Peyer's patch (tissue), 4 donors: ENCODE measurements at regions not wholly inside any gene's neighbourhood (a gene's known extent, or its start where the extent isn't known, plus 50 kb on each side); places are given as distances from the start of the nearest gene placed in this dataset.

Experiments used
- POLR2A ChIP-seq, 2 donors: fragments of 450-650 bp; IDR thresholded peaks; one replicate each; pipeline ENCODE4 v1.5.1; 2017; ENCODE audit warnings: antibody characterized with exemption in 2 of 2, mild to moderate bottlenecking in 2 of 2, moderate library complexity in 2 of 2
- TF ChIP-seq, protein P1 (sequence below), 6 experiments: fragments of 450-650 bp in 4 of 6; fragments of 200-600 bp in 2 of 6; sonication (generic) in 1 of 6; IDR thresholded peaks; one replicate each; pipeline ENCODE4 v1.5.1; 2017 to 2019; ENCODE audit warnings: antibody characterized with exemption in 6 of 6, mild to moderate bottlenecking in 3 of 6, moderate library complexity in 1 of 6

DNA sequence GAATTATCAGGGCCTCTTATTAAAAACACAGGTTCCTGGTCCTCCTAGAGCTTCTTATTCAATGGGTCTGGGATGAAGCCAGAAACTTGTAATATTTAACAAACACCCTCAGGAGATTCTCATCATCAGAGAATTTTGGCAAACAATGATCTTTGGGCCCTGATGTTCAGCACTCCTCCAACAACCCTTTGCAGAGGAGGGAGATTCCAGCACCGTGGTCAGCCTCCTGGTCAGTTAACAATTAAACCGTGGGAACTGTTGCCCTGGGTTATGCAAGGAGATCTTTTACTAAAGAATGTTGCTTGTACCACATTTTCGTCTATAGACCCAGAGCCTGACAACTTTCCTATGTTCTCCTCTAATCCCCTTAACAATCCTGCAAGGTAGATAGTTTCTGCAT is 294.4 kb downstream of the PLPP3 start:
- TF ChIP-seq, protein P1, sequence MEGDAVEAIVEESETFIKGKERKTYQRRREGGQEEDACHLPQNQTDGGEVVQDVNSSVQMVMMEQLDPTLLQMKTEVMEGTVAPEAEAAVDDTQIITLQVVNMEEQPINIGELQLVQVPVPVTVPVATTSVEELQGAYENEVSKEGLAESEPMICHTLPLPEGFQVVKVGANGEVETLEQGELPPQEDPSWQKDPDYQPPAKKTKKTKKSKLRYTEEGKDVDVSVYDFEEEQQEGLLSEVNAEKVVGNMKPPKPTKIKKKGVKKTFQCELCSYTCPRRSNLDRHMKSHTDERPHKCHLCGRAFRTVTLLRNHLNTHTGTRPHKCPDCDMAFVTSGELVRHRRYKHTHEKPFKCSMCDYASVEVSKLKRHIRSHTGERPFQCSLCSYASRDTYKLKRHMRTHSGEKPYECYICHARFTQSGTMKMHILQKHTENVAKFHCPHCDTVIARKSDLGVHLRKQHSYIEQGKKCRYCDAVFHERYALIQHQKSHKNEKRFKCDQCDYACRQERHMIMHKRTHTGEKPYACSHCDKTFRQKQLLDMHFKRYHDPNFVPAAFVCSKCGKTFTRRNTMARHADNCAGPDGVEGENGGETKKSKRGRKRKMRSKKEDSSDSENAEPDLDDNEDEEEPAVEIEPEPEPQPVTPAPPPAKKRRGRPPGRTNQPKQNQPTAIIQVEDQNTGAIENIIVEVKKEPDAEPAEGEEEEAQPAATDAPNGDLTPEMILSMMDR (IDR thresholded peaks at IDR 0.05), result no peak
- no peak for TF ChIP-seq POLR2A (IDR thresholded peaks at IDR 0.05)
